Kidney (tissue), 13 donors: ENCODE measurements at regions not wholly inside any gene's neighbourhood (a gene's known extent, or its start where the extent isn't known, plus 50 kb on each side); places are given as distances from the start of the nearest gene placed in this dataset.

Experiments used
- DNase-seq, 5 donors: peaks; one replicate each; pipeline ENCODE4 v3.0.0-alpha.2; 2013 to 2020
- FAIRE-seq: peaks from 2 replicates; lab custom pipeline; 2012; peaks lifted over from hg19 to GRCh38; lab: Jason Lieb, UNC
- H3K27ac ChIP-seq, 2 donors: one replicate each; pipeline ENCODE4 v1.7.0; 2013; ENCODE audit warnings: low read depth in 2 of 2, low read length in 2 of 2, inconsistent platforms in 1 of 2
- H3K27me3 ChIP-seq: one replicate; pipeline ENCODE4 v1.7.1; 2013; ENCODE audit warnings: low read length, inconsistent platforms; ENCODE audit not compliant: control insufficient read depth, insufficient read depth
- H3K36me3 ChIP-seq, 3 donors: one replicate each; pipeline versions ENCODE4 v1.7.0 to v1.7.1; 2013; ENCODE audit warnings: low read length in 3 of 3, control low read depth in 1 of 3, inconsistent platforms in 1 of 3; ENCODE audit not compliant: insufficient read depth in 3 of 3, control insufficient read depth in 2 of 3
- H3K4me1 ChIP-seq, 3 donors: one replicate each; pipeline versions ENCODE4 v1.7.0 to v1.7.1; 2013; ENCODE audit warnings: low read length in 3 of 3, inconsistent platforms in 1 of 3, low read depth in 1 of 3; ENCODE audit not compliant: control insufficient read depth in 2 of 3, insufficient read depth in 2 of 3
- H3K4me3 ChIP-seq, 3 donors: one replicate each; pipeline versions ENCODE4 v1.7.0 to v1.8.1; 2013; ENCODE audit warnings: low read length in 3 of 3, control low read depth in 1 of 3, inconsistent platforms in 1 of 3
- H3K9ac ChIP-seq, 3 donors: one replicate each; pipeline versions ENCODE4 v1.7.0 to v1.7.1; 2013; ENCODE audit warnings: low read length in 3 of 3, control low read depth in 1 of 3, inconsistent platforms in 1 of 3
- H3K9me3 ChIP-seq, 3 donors: one replicate each; pipeline versions ENCODE4 v1.7.0 to v1.7.1; 2013; ENCODE audit warnings: low read length in 3 of 3, control low read depth in 1 of 3, inconsistent platforms in 1 of 3; ENCODE audit not compliant: control insufficient read depth in 2 of 3, insufficient read depth in 1 of 3
- CTCF ChIP-seq: IDR thresholded peaks from 3 replicates; pipeline ENCODE4 v1.5.1; 2012; ENCODE audit warnings: mild to moderate bottlenecking, moderate library complexity, borderline replicate concordance; ENCODE audit not compliant: insufficient read depth; ENCODE audit errors: extremely low read depth
- intact Hi-C: fragments of 100-400 bp; cut with DNase I; formaldehyde crosslinking; loops from one replicate; pipeline ENCODE4 v1.11.1; 2022
- donor health status: control.
- donor health status: control.
- donor health status: control.
- donor health status: control.
- donor health status: control.
- donor health status: DM: yes; HTN: yes; CAD: no.
- donor health status: Normal renal cell carcinoma (clear cell type).

- Histone ChIP-seq H3K4me3 (no peak overlapping the region), H3K9ac (no peak overlapping the region), H3K27me3 (no peaks in the 10 kb centered on the region), H3K27ac (no peak overlapping the region), H3K36me3 (peaks cover 0 to 4% (median 2%) of the 10 kb centered on the region in 3 donors), H3K9me3 (no peaks in the 10 kb centered on the region), H3K4me1 (no peaks in the 10 kb centered on the region)
- TF ChIP-seq CTCF, result no peak
- DNase-seq (no peak), FAIRE-seq (no peak)
- intact Hi-C loops, result no loop called here
Measured at GRCh38 chr6:144854654-144855053, 569.5 kb downstream of the UTRN start.

GRCh38 chr6:144855375-144855774, 570.2 kb downstream of the UTRN start:
- Histone ChIP-seq H3K4me3 (no peak overlapping the region), H3K36me3 (peaks cover 0 to 4% (median 2%) of the 10 kb centered on the region in 3 donors), H3K9ac (no peak overlapping the region), H3K27me3 (no peaks in the 10 kb centered on the region), H3K4me1 (no peaks in the 10 kb centered on the region), H3K27ac (no peak overlapping the region), H3K9me3 (no peaks in the 10 kb centered on the region)
- no peak for TF ChIP-seq CTCF
- intact Hi-C loops, result no loop called here
- FAIRE-seq (no peak), DNase-seq (no peak)

GRCh38 chr6:144855812-144856531, 570.8 kb downstream of the UTRN start:
- TF ChIP-seq CTCF, result no peak
- no peak for DNase-seq

GRCh38 chr6:144856622-144857021, 571.5 kb downstream of the UTRN start:
- Histone ChIP-seq H3K9me3 (no peaks in the 10 kb centered on the region), H3K4me1 (no peaks in the 10 kb centered on the region), H3K9ac (no peak overlapping the region), H3K4me3 (no peak overlapping the region), H3K27me3 (no peaks in the 10 kb centered on the region), H3K36me3 (no peaks in the 10 kb centered on the region), H3K27ac (no peak overlapping the region)
- intact Hi-C loops, result no loop called here
- FAIRE-seq, result no peak
- no peak for TF ChIP-seq CTCF
- no peak for DNase-seq

More at GRCh38 chr6:144855812-144856531, 570.8 kb downstream of the UTRN start:
- no peak for FAIRE-seq
- no peaks in the 10 kb centered on the region for H3K4me1 ChIP-seq
- no peaks in the 10 kb centered on the region for H3K9me3 ChIP-seq
- no peak overlapping the region for H3K27ac ChIP-seq
- H3K9ac ChIP-seq, result no peak overlapping the region
- no peak overlapping the region for H3K4me3 ChIP-seq
- H3K36me3 ChIP-seq, result peaks cover 0 to 4% (median under 1%) of the 10 kb centered on the region in 3 donors
- H3K27me3 ChIP-seq, result no peaks in the 10 kb centered on the region
- intact Hi-C loops, result no loop called here
